ENCODE measurements at regions not wholly inside any gene's neighbourhood (a gene's known extent, or its start where the extent isn't known, plus 50 kb on each side); places are given as distances from the start of the nearest gene placed in this dataset.

DNA sequence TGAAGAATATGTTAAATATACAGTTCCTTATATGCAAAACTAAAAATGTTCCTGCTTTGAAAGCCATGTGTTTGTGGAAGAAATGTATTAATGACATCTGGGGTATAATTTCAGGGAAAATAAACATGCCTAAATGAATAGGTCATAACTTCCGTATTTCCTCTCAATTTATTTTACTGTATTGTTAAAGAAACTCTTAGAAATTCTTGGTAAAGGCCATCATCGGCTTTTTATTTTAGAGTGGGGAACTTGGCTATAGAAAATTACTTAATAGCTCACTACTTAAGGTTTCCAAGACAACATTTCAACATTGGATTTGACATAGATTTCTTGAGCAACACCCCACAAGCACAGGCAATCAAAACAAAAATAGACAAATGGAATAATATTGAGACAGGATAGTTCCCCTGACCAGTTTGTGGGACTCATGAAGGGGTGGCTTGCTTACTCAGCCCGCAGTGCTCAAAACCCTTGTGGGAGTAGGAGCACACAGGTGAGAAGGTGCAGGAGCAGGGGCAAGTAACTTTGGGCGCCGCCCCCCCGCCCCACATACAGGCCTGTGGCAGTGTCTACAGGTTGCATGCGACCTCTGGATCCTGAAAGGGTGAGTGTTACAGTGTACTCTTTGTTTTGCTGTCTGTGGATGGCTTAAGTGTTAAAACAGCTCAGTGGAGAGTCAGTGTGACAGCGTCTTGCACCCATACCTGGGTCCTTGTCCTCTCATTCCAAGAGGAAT lies 891.4 kb upstream of the C9orf72 start (continued):
- TF ChIP-seq TAF15 (IDR thresholded peaks at IDR 0.05; ENCODE audit: low read depth, low read length, poor library complexity, severe bottlenecking): no peak
- no peak for TF ChIP-seq NCOR1 (IDR thresholded peaks at IDR 0.05; ENCODE audit: borderline replicate concordance, low read length)

DNA sequence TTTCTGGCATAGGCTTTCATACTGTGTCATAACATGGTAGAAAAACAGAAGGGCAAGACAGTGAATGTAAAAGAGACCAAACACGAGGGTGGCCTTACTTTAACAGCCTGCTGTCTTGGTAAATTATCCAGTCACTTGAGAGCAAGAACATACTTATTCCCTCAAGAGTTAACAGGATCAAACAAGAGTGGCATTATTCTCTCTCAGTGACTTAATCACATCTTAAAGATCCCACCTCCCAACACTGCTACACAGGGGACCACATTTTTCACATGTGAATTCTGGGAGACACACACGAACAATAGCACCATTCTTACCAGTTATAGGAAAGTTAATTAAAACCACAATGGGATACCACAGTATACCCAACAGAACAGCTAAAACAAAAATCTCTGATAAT lies 898.0 kb upstream of the C9orf72 start:
- H2AFZ ChIP-seq (ENCODE audit: low read length): no peak overlapping the region
- ATAC-seq: no peak
- no peak for FAIRE-seq
- TF ChIP-seq ZNF572 (CRISPR knock-in tag; IDR thresholded peaks at IDR 0.05) (no peak), TP53 (CRISPR knock-in tag; conservative IDR thresholded peaks at IDR 0.05) (no peak), SOX5 (CRISPR knock-in tag; IDR thresholded peaks at IDR 0.05; ENCODE audit: borderline replicate concordance) (no peak), MZF1 (CRISPR knock-in tag; IDR thresholded peaks at IDR 0.05; ENCODE audit: borderline replicate concordance) (no peak), REL (CRISPR knock-in tag; conservative IDR thresholded peaks at IDR 0.05) (no peak), ARHGAP35 (CRISPR knock-in tag; IDR thresholded peaks at IDR 0.05; ENCODE audit: borderline replicate concordance) (no peak), NFRKB (IDR thresholded peaks at IDR 0.05) (no peak), POGZ (CRISPR knock-in tag; IDR thresholded peaks at IDR 0.05) (no peak), ZSCAN25 (CRISPR knock-in tag; IDR thresholded peaks at IDR 0.05) (no peak)
- TF ChIP-seq, protein P1, sequence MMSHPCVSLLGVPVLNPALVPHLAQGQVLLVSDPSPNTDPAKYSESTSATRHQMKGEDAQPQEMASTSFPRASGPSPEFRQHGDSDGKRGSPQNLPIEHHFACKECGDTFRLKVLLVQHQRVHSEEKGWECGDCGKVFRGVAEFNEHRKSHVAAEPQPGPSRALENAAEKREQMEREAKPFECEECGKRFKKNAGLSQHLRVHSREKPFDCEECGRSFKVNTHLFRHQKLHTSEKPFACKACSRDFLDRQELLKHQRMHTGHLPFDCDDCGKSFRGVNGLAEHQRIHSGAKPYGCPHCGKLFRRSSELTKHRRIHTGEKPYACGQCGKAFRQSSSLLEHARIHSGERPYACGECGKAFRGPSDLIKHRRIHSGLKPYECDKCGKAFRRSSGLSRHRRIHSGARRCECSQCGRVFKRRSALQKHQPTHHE (CRISPR knock-in tag; IDR thresholded peaks at IDR 0.05; ENCODE audit: borderline replicate concordance): no peak
- TF ChIP-seq, protein P2, sequence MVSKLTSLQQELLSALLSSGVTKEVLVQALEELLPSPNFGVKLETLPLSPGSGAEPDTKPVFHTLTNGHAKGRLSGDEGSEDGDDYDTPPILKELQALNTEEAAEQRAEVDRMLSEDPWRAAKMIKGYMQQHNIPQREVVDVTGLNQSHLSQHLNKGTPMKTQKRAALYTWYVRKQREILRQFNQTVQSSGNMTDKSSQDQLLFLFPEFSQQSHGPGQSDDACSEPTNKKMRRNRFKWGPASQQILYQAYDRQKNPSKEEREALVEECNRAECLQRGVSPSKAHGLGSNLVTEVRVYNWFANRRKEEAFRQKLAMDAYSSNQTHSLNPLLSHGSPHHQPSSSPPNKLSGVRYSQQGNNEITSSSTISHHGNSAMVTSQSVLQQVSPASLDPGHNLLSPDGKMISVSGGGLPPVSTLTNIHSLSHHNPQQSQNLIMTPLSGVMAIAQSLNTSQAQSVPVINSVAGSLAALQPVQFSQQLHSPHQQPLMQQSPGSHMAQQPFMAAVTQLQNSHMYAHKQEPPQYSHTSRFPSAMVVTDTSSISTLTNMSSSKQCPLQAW (CRISPR knock-in tag; IDR thresholded peaks at IDR 0.05): no peak
- TF ChIP-seq, protein P3, sequence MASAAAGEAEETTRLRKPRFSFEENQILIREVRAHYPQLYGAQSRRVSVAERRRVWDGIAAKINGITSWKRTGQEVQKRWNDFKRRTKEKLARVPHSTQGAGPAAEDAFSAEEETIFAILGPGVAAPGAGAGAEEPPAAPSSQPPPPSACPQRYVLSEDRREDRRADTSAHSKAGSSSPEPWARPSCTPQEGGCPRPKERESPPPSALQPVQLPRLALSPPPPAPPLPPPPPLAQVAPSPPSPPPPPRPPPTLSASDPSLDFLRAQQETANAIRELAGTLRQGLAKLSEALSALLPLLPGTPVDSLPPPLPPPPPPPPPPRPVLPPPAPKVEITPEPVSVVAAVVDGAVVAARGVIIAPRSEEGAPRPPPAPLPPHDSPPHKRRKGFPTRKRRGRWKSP (CRISPR knock-in tag; IDR thresholded peaks at IDR 0.05): no peak
- TF ChIP-seq, protein P4, sequence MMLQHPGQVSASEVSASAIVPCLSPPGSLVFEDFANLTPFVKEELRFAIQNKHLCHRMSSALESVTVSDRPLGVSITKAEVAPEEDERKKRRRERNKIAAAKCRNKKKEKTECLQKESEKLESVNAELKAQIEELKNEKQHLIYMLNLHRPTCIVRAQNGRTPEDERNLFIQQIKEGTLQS (CRISPR knock-in tag; IDR thresholded peaks at IDR 0.05): no peak
- no peaks in the 10 kb centered on the region for H3K4me1 ChIP-seq (ENCODE audit: insufficient read depth, low read length)
- no peaks in the 10 kb centered on the region for H3K27me3 ChIP-seq (ENCODE audit: control insufficient read depth in 1 of 2, insufficient read depth in 2 of 2, low read length in 2 of 2)
- 3% methylated on average over 2 of the region's 2 CpGs for WGBS (ENCODE audit: low lambda C conversion rate)
- ChIA-PET POLR2A (no interaction called here), CTCF (ENCODE audit: low intra/inter-chr PET ratio, low total read pairs) (no interaction called here)
- DNase-seq (ENCODE audit: low spot score): no peak
- H3K9ac ChIP-seq (ENCODE audit: insufficient read depth, low read depth, low read length): no peak overlapping the region
- H3K79me2 ChIP-seq (ENCODE audit: insufficient read depth, low read length): no peaks in the 10 kb centered on the region
- no peaks in the 10 kb centered on the region for H3K9me3 ChIP-seq (ENCODE audit: low read length)
- no peaks in the 10 kb centered on the region for H4K20me1 ChIP-seq (ENCODE audit: insufficient read depth, low read length)
- H3K36me3 ChIP-seq (replicated peaks in 1 of 2; ENCODE audit: control insufficient read depth in 1 of 2, insufficient read depth in 2 of 2, low read length in 2 of 2): no peaks in the 10 kb centered on the region
- H3K27ac ChIP-seq (ENCODE audit: extremely low read length, insufficient read depth, low read length): no peak overlapping the region
- in situ Hi-C loops (cut with HindIII; ENCODE audit: extremely low pct_ligation_motif_present, low pct_unique_long_range_greater_than_20kb): no loop called here
- H3K4me2 ChIP-seq (ENCODE audit: low read depth, low read length): no peak overlapping the region
- H3K4me3 ChIP-seq (replicated peaks in 1 of 3; ENCODE audit: insufficient read depth in 1 of 3, low read depth in 2 of 3, low read length in 3 of 3): no peak overlapping the region
- no TSS peak for BruUV-seq (replicated peaks)
- intact Hi-C loops (cut with micrococcal nuclease; ENCODE audit: unreplicated experiment): no loop called here
